Brain microvascular endothelial cell (primary cell): ENCODE measurements at regions not wholly inside any gene's neighbourhood (a gene's known extent, or its start where the extent isn't known, plus 50 kb on each side); places are given as distances from the start of the nearest gene placed in this dataset.

Source experiments
- DNase-seq: peaks from one replicate; pipeline ENCODE4 v3.0.0-alpha.2; 2020
- H3K27ac ChIP-seq: fragments of 250-450 bp; sonication (Bioruptor Pico); 2 replicates; pipeline ENCODE4 v1.5.1; 2020; ENCODE audit warnings: mild to moderate bottlenecking, moderate library complexity
- H3K27me3 ChIP-seq: fragments of 250-450 bp; sonication (Bioruptor Pico); replicated peaks from 2 replicates; pipeline ENCODE4 v1.5.1; 2020; ENCODE audit warnings: mild to moderate bottlenecking
- H3K36me3 ChIP-seq: fragments of 250-450 bp; sonication (Bioruptor Pico); replicated peaks from 2 replicates; pipeline ENCODE4 v1.5.1; 2020; ENCODE audit warnings: mild to moderate bottlenecking
- H3K4me3 ChIP-seq: 2 replicates; pipeline ENCODE4 v1.5.1; 2011; ENCODE audit warnings: low read depth, mild to moderate bottlenecking, control low read depth, low read length, moderate library complexity
- CTCF ChIP-seq: IDR thresholded peaks from 2 replicates; pipeline ENCODE4 v1.5.1; 2011; ENCODE audit warnings: low read depth, mild to moderate bottlenecking, moderate library complexity, low read length, control low read depth, inconsistent platforms; ENCODE audit errors: missing control alignments
- in situ Hi-C: cut with HindIII; loops from 2 replicates; pipeline ENCODE4 v1.10.0; 2017; ENCODE audit warnings: low sequenced_read_pairs, low pct_ligation_motif_present

- Histone ChIP-seq H3K27ac (no peak overlapping the region), H3K4me3 (no peak overlapping the region), H3K36me3 (no peaks in the 10 kb centered on the region), H3K27me3 (no peaks in the 10 kb centered on the region)
- no peak for DNase-seq
- in situ Hi-C loops = no loop called here
- TF ChIP-seq CTCF = no peak
Observed at GRCh38 chr2:123093199-123093598, 931.9 kb upstream of the CNTNAP5 start.

- Histone ChIP-seq H3K4me3 (no peak overlapping the region), H3K36me3 (no peaks in the 10 kb centered on the region), H3K27ac (no peak overlapping the region), H3K27me3 (no peaks in the 10 kb centered on the region)
- DNase-seq = no peak
- in situ Hi-C loops = no loop called here
- TF ChIP-seq CTCF = no peak
Observed at GRCh38 chr2:123095219-123095835, 929.8 kb upstream of the CNTNAP5 start.

- H3K4me3 ChIP-seq = no peak overlapping the region
- no peak overlapping the region for H3K27ac ChIP-seq
- no peak for DNase-seq
- no peaks in the 10 kb centered on the region for H3K27me3 ChIP-seq
- TF ChIP-seq CTCF = no peak
- no peaks in the 10 kb centered on the region for H3K36me3 ChIP-seq
- in situ Hi-C loops = no loop called here
Observed at GRCh38 chr2:123098619-123099018, 926.5 kb upstream of the CNTNAP5 start.

- Histone ChIP-seq H3K27me3 (no peaks in the 10 kb centered on the region), H3K27ac (no peak overlapping the region), H3K4me3 (no peak overlapping the region), H3K36me3 (no peaks in the 10 kb centered on the region)
- in situ Hi-C loops = no loop called here
- no peak for TF ChIP-seq CTCF
- DNase-seq = no peak
Observed at GRCh38 chr2:123101434-123101833, 923.7 kb upstream of the CNTNAP5 start.

GRCh38 chr2:123103902-123104301 is 921.2 kb upstream of the CNTNAP5 start:
- Histone ChIP-seq H3K27ac (no peak overlapping the region), H3K4me3 (no peak overlapping the region), H3K27me3 (no peaks in the 10 kb centered on the region), H3K36me3 (no peaks in the 10 kb centered on the region)
- DNase-seq = no peak
- in situ Hi-C loops = no loop called here
- TF ChIP-seq CTCF = no peak

GRCh38 chr2:123116595-123116994 is 908.5 kb upstream of the CNTNAP5 start:
- no peak for DNase-seq
- in situ Hi-C loops = no loop called here
- no peak overlapping the region for H3K27ac ChIP-seq
- no peaks in the 10 kb centered on the region for H3K27me3 ChIP-seq
- no peak overlapping the region for H3K4me3 ChIP-seq
- H3K36me3 ChIP-seq = no peaks in the 10 kb centered on the region
- no peak for TF ChIP-seq CTCF
